Mucosa of gallbladder (tissue), 1 donor: ENCODE measurements at regions not wholly inside any gene's neighbourhood (a gene's known extent, or its start where the extent isn't known, plus 50 kb on each side); places are given as distances from the start of the nearest gene placed in this dataset.
"Not testable (repeated sequence)": the region's sequence is repeated elsewhere in the genome, so short reads cannot be mapped to it uniquely, and the experiment has no call there.

Experiments
- DNase-seq: peaks from one replicate; pipeline ENCODE4 v3.0.0-alpha.2; 2020; ENCODE audit warnings: low spot score
- donor health status: DM: no; HTN: no; CAD: no.

DNA sequence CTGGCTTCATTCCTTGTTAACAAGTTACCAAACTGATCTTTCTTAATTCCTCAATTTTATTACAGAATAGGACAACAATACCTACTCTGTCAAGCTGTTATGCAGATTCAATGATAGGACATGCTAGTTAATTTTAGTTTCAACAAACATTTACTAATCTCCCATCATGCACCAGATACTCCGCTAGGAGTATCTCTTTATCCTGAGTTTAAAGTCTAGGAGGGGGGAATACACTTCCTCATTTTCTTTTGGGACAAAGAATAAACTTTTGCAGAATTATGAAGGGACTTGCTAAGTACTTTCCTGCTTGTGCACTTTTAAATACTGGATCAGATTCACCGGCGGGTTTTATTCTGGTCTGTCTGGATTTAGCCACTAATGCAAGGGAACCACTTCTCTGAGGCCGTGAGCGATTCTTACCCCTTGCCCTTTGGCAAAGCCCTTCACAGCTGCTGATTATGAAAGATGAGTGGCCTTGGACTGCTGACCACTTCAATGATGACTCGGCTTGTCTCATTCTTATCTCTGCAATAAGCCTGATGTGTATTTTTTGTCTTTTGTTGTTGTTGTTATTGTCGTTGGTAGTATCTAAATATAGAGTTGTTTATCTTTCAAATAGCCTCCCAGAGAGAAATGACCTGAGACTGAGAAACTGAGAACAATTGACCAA lies 73.9 kb downstream of the RMI1 start:
- DNase-seq = no peak

DNA sequence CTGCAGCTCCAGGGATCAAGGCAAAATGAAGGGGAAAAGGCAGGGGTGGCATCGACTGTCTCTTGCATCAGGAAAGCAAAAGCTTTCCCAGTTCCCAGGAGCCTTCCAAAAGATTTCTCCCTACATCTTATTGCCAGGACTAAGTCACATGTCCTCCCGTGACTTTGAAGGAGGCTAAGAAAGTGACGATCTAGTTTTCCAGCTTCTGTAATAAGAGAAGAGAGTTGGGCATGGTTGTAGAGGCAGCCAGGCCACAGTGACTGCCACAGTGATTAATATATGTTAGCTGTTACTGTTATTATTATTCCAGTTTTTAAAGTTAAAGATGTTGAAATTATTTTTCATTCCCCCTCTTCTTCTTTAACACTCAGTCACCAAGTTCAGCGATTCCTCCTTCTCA lies 77.1 kb downstream of the RMI1 start:
- no peak for DNase-seq

DNA sequence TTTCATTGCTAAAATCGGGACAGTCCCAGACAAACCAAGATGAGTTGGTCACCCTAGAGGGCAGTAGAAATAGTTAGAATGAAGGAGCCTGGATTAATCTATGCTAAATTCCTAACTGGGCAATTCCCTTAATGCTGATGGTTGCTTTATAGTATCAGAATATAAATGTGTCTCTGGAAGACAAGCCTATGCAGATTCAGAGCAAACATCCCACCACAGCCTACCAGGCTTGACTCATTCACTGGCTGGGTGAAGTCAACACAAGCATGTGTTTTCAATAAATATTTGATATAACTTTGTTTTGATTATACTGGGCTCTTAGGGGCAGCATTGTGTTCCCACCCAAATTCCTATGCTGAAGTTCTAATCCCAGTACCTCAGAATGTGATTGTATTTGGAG lies 79.3 kb downstream of the RMI1 start:
- DNase-seq = no peak

DNA sequence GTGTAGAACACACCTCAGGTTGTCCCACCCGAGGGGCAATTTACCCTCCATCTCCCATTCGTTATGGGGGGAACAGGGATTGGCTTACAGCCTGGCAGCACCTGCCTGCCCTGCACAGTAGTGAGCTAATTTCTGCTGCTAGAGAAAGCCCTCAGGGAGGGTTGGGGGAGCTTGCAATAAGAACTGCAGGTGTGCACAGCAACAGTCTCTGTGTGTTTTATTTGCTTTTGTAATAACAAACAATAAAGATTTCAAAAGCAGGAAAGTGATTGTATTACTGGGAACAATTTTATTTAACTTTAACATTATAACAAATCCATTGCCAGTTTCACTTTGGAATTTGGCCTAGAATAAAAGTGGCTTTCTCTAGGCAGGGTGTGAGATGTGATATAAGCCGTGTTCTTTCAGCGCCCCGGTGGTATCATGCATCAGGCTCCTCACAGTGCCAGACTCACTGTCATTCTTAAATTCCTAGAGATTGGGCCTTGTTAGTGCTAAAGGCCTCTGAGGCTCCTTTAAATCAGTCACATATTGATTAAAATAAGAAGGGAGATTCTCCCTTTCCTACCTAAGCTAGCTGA lies 81.1 kb downstream of the RMI1 start:
- DNase-seq = no peak

- DNase-seq = no peak
These were observed 81.9 kb downstream of the RMI1 start for GRCh38 chr9:84062538-84062937.

DNA sequence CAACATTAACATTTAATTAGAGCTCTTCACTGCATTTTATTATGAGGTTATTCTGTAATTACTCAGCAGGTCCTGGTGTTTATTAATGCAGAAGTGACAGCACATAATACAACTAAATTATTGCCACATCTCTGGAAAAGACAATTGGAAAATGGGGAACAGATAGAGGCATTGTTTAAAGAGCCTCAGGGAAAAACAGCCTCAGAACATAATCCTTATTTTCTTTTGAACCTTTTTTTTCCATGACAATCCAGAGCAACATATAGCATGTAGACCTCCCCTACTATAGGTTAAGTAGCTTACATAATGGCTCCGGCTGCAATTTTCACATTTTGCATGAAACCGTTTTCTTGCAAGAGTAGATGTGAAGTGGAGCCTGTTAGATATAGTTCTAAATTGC lies 87.2 kb downstream of the RMI1 start:
- DNase-seq = no peak

DNA sequence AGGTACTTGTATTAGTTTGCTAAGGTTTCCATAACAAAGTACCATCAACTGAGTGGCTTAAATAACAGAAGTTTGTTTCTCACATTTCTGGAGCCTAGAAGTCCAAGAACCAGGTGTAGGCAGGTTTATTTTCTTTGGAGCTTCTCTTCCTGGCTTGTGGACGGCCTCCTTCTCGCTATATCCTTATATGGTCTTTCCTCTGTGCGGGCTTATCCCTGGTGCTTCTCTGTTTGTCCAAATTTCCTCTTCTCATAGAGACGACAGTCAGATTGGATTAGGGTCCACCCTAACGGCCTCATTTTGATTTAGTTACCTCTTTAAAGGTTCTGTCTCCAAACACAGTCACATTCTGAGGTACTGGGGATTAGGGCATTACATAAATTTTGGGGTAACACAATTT lies 88.3 kb downstream of the RMI1 start:
- DNase-seq = no peak

- DNase-seq = no peak
These were observed 90.0 kb downstream of the RMI1 start for GRCh38 chr9:84070590-84070989.

GRCh38 chr9:84072621-84073180 lies 92.1 kb downstream of the RMI1 start:
- DNase-seq = no peak

DNA sequence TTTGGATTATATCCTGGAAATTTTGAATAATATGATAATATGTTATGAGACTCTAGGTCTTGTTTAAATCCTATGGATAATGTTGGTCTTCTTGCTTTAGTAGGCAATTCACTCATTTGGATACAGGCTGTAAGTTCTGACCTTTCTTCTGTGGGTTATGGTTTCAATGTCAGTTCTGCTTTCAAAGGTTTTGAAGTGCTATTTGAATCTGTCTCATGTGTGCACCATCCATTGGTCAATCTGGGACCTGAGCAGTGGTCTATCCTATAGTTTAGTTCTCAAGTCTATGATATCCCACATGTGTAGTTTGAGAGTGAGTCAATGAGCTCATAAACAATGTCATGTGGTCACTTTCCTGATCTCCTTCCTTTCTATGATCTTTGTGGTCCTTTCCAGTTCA lies 94.4 kb downstream of the RMI1 start:
- no peak for DNase-seq

DNA sequence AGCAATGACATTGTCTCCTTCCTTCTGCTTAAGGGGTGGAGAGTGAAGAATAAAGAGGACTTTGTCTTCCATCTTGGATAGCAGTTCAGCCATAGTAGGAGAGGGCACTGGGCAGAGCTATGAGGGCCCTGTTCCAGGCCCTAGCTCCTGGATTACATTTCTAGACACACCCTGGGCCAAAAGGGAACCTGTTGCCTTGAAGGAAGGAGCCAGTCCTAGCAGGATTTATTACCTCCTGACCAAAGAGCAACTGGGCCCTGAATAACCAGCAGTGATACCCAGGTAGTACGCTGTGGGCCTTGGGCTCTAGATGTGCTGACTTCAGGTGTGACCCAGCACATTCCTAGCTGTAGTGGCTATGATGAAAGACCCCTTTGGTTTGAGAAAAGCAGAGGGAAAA lies 95.8 kb downstream of the RMI1 start:
- no peak for DNase-seq

DNA sequence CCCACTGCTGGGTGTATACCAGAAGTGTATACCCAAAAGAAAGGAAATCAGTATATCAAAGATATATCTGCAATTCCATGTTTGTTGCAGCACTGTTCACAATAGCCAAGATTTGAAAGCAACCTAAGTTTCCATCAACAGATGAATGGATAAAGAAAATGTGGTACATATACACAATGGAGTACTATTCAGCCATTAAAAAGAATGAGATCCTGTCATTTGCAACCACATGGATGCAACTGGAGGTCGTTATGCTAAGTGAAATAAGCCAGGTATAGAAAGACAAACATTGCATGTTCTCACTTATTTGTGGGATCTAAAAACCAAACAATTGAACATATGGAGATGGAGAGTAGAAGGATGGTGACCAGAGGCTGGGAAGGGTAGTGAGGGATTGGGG lies 97.2 kb downstream of the RMI1 start:
- DNase-seq = not testable (repeated sequence)

GRCh38 chr9:84079994-84080393 lies 99.4 kb downstream of the RMI1 start:
- no peak for DNase-seq

DNA sequence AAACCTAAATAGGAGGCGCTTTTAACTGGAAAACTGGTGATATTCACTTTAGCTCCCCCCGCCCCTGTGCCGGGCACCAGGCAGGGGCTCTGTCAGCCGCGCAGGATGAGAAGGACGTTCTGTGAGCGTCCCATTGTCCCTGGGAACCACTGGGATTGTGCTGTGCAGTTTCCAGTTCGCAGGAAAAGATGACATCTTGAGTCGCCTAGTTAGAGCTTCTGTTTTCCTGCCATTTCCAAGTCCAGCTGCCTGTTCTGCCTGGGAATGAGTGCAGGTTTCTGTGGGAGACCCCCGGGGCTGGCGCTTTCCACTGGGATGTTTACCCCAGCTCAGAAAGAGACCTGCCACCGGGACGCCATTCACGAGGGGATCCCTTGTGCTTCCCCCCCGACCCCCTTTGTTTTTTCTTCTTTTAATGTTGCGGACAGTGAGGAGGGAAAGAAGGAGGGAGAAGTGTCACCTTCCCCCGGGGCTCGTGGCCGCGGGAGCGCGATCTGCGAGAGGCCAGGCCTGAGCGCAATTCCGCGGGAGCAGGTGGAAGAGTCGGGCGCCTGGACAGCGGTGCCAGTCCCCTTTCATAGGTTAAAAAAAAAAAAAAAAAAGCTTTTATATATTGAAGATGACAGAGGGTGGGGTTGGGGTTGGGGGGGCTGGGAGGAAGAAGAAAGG lies 121.5 kb downstream of the RMI1 start:
- DNase-seq = no peak

GRCh38 chr9:84103651-84104377 lies 123.2 kb downstream of the RMI1 start:
- DNase-seq = no peak

DNA sequence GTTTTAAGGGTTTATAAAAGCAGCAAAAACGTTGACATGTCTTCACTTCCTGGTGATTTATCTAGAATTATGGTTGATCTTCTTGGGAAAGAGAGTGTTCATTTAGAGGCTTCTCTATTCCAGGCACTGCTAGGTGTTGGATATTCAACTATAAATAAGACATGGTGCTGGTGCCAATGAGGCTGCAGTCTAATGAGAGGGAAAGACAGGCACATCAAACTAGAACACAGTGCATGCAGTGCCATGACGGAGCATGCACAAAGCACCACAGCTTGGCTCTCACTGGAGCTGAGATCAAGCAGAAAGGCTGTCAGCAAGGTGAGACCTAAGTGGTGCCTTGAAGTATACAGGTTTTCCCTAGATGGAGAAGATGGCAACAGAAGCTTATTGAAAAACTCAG lies 126.5 kb downstream of the RMI1 start:
- no peak for DNase-seq

DNA sequence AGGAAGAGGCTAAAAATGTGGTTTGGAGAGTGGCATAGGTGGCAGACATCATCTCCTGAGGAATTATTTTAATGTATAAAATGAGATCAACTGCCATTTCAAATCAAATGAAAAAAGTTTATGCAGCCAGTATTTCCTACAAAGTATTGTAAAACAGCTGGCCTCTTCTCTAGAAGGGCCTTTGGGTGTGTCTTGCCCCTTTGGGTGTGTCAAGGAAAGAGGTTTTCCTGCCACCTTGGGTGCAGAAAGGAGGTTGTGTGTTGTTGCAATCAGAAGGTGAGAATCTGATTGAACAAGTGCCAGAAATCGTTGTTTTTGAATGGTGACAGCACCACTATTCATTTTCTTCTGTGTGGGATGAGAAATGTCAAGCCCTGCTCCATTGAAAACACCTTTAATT lies 127.4 kb downstream of the RMI1 start:
- DNase-seq = no peak

GRCh38 chr9:84111726-84112125 lies 131.1 kb downstream of the RMI1 start:
- no peak for DNase-seq

GRCh38 chr9:84121991-84122523 lies 141.5 kb downstream of the RMI1 start:
- DNase-seq = no peak

GRCh38 chr9:84122572-84122971 lies 142.0 kb downstream of the RMI1 start:
- DNase-seq = no peak

- no peak for DNase-seq
These were observed 143.2 kb downstream of the RMI1 start for GRCh38 chr9:84123648-84124406.
